GM23338 (cell line): ENCODE measurements at regions not wholly inside any gene's neighbourhood (a gene's known extent, or its start where the extent isn't known, plus 50 kb on each side); places are given as distances from the start of the nearest gene placed in this dataset.

Source experiments
- ATAC-seq: fragments of 200-7000 bp; cut with Tn5 transposase; 3 replicates; pipeline ENCODE4 v1.9.1; 2020
- DNase-seq: peaks from one replicate; pipeline ENCODE4 v3.0.0-alpha.2; 2015; ENCODE audit warnings: low spot score
- H2AFZ ChIP-seq: fragments of 200-600 bp; sonication (generic); 2 replicates; pipeline ENCODE4 v1.8.0; 2016; ENCODE audit warnings: antibody characterized with exemption, mild to moderate bottlenecking, moderate library complexity
- H3F3A ChIP-seq: fragments of 200-600 bp; sonication (generic); replicated peaks from 2 replicates; pipeline ENCODE4 v1.8.0; 2017; ENCODE audit warnings: antibody characterized with exemption, mixed run types, low read depth
- H3K27ac ChIP-seq: fragments of 200-600 bp; sonication (generic); 2 replicates; pipeline ENCODE4 v1.6.1; 2016; ENCODE audit warnings: low read depth
- H3K27me3 ChIP-seq: fragments of 200-600 bp; sonication (generic); 2 replicates; pipeline ENCODE4 v1.8.0; 2016; ENCODE audit warnings: mild to moderate bottlenecking, mixed run types, moderate library complexity; ENCODE audit not compliant: insufficient read depth
- H3K36me3 ChIP-seq: fragments of 200-600 bp; sonication (generic); 2 replicates; pipeline ENCODE4 v1.8.0; 2016; ENCODE audit warnings: mild to moderate bottlenecking; ENCODE audit not compliant: insufficient read depth
- H3K4me1 ChIP-seq: fragments of 200-600 bp; sonication (generic); 2 replicates; pipeline ENCODE4 v1.8.0; 2016; ENCODE audit warnings: mild to moderate bottlenecking, moderate library complexity; ENCODE audit not compliant: insufficient read depth
- H3K4me2 ChIP-seq: fragments of 200-600 bp; sonication (generic); 2 replicates; pipeline ENCODE4 v1.7.1; 2017; ENCODE audit warnings: mixed run types
- H3K4me3 ChIP-seq: fragments of 200-600 bp; sonication (generic); 2 replicates; pipeline ENCODE4 v1.6.1; 2016; ENCODE audit warnings: mixed run types
- H3K79me2 ChIP-seq: fragments of 200-600 bp; sonication (generic); replicated peaks from 2 replicates; pipeline ENCODE4 v1.8.0; 2017; ENCODE audit warnings: mild to moderate bottlenecking; ENCODE audit not compliant: insufficient read depth
- H3K9me2 ChIP-seq: fragments of 200-600 bp; sonication (generic); 2 replicates; pipeline ENCODE4 v1.8.0; 2017; ENCODE audit not compliant: insufficient read depth
- H4K20me1 ChIP-seq: fragments of 200-600 bp; sonication (generic); replicated peaks from 2 replicates; pipeline ENCODE4 v1.8.0; 2017; ENCODE audit warnings: mild to moderate bottlenecking; ENCODE audit not compliant: insufficient read depth
- H3K27ac Mint-ChIP-seq: 2 replicates; pipeline ENCODE4 v1.8.0; 2020; ENCODE audit warnings: inconsistent platforms, mild to moderate bottlenecking, moderate library complexity, mixed read lengths
- H3K27me3 Mint-ChIP-seq: 3 replicates; pipeline ENCODE4 v1.8.0; 2022; ENCODE audit warnings: low read depth, mild to moderate bottlenecking, moderate library complexity, mixed read lengths, inconsistent platforms; ENCODE audit not compliant: insufficient read depth, poor library complexity
- H3K36me3 Mint-ChIP-seq: 3 replicates; pipeline ENCODE4 v1.8.0; 2021; ENCODE audit warnings: low read depth, mild to moderate bottlenecking, inconsistent platforms, moderate library complexity, mixed read lengths
- H3K4me1 Mint-ChIP-seq: 3 replicates; pipeline ENCODE4 v1.8.0; 2020; ENCODE audit warnings: mild to moderate bottlenecking, inconsistent platforms, mixed read lengths
- H3K4me3 Mint-ChIP-seq: 3 replicates; pipeline ENCODE4 v1.8.0; 2021; ENCODE audit warnings: moderate library complexity, mild to moderate bottlenecking, inconsistent platforms, mixed read lengths
- H3K9me3 Mint-ChIP-seq: 3 replicates; pipeline ENCODE4 v1.8.0; 2020; ENCODE audit warnings: moderate library complexity, mild to moderate bottlenecking, inconsistent platforms, mixed read lengths
- CREB1 ChIP-seq: fragments of 250-450 bp; sonication (Bioruptor Pico); IDR thresholded peaks from 2 replicates; pipeline ENCODE4 v1.5.0; 2020; ENCODE audit warnings: low read depth, mild to moderate bottlenecking, moderate library complexity
- EZH2phosphoT487 ChIP-seq: fragments of 200-600 bp; sonication (generic); IDR thresholded peaks from one replicate; pipeline ENCODE4 v1.8.1; 2018; ENCODE audit warnings: antibody characterized with exemption; ENCODE audit not compliant: unreplicated experiment
- POLR2AphosphoS5 ChIP-seq: IDR thresholded peaks from 2 replicates; pipeline ENCODE4 v1.6.1; 2016; ENCODE audit warnings: antibody characterized with exemption, low read depth
- STAT1 ChIP-seq: IDR thresholded peaks from one replicate; pipeline ENCODE4 v1.6.1; 2016; ENCODE audit warnings: antibody characterized with exemption; ENCODE audit not compliant: unreplicated experiment
- ZNF462 ChIP-seq: fragments of 250-450 bp; sonication (Bioruptor Pico); IDR thresholded peaks from 2 replicates; pipeline ENCODE4 v1.5.0; 2020; ENCODE audit warnings: mild to moderate bottlenecking, moderate library complexity

GRCh38 chr2:433216-433615 lies 145.3 kb upstream of the ALKAL2 start (continued):
- no peak for TF ChIP-seq ZNF462 (CRISPR knock-in tag)
- TF ChIP-seq EZH2phosphoT487: no peak

GRCh38 chr2:430291-431040 lies 142.6 kb upstream of the ALKAL2 start:
- Mint-ChIP-seq H3K27ac (no peak overlapping the region), H3K27me3 (peaks cover 8% of the 10 kb centered on the region), H3K36me3 (no peaks in the 10 kb centered on the region), H3K4me3 (no peak overlapping the region), H3K4me1 (peaks cover 22% of the 10 kb centered on the region), H3K9me3 (no peaks in the 10 kb centered on the region; the same call in 2 of the 3 replicates)
- H4K20me1 ChIP-seq: no peaks in the 10 kb centered on the region
- H3K36me3 ChIP-seq: no peaks in the 10 kb centered on the region
- ATAC-seq (no peak), DNase-seq (no peak)
- no peak overlapping the region for H3K27ac ChIP-seq
- no peak overlapping the region for H3K4me2 ChIP-seq
- no peak overlapping the region for H3K4me3 ChIP-seq
- H3K27me3 ChIP-seq: no peaks in the 10 kb centered on the region
- H3K9me2 ChIP-seq: no peaks in the 10 kb centered on the region
- peaks cover 6% of the 10 kb centered on the region; the same call in 1 of the 2 replicates for H3K4me1 ChIP-seq
- H2AFZ ChIP-seq: no peak overlapping the region
- no peaks in the 10 kb centered on the region for H3F3A ChIP-seq
- no peaks in the 10 kb centered on the region for H3K79me2 ChIP-seq
- TF ChIP-seq STAT1 (no peak), CREB1 (CRISPR knock-in tag) (no peak), ZNF462 (CRISPR knock-in tag) (no peak), POLR2AphosphoS5 (no peak)
